Gastroesophageal sphincter (tissue), 3 donors: ENCODE measurements at regions not wholly inside any gene's neighbourhood (a gene's known extent, or its start where the extent isn't known, plus 50 kb on each side); places are given as distances from the start of the nearest gene placed in this dataset.

ENCODE experiments used
- CTCF ChIP-seq, 4 experiments: fragments of 200-600 bp in 2 of 4; fragments of 450-650 bp in 2 of 4; sonication (generic) in 1 of 4; IDR thresholded peaks; one replicate each; pipeline ENCODE4 v1.5.1; 2017 to 2019; ENCODE audit warnings: antibody characterized with exemption in 4 of 4, mild to moderate bottlenecking in 2 of 4, moderate library complexity in 2 of 4
- EP300 ChIP-seq: sonication (generic); formaldehyde crosslinking; IDR thresholded peaks from one replicate; pipeline ENCODE4 v1.6.1; 2017; ENCODE audit warnings: antibody characterized with exemption, mild to moderate bottlenecking
- POLR2A ChIP-seq, 2 donors: fragments of 450-650 bp; IDR thresholded peaks; one replicate each; pipeline ENCODE4 v1.6.1; 2017; ENCODE audit warnings: antibody characterized with exemption in 2 of 2, mild to moderate bottlenecking in 2 of 2, moderate library complexity in 1 of 2
- POLR2AphosphoS5 ChIP-seq: sonication (generic); formaldehyde crosslinking; IDR thresholded peaks from one replicate; pipeline ENCODE4 v1.6.1; 2017; ENCODE audit warnings: antibody characterized with exemption

DNA sequence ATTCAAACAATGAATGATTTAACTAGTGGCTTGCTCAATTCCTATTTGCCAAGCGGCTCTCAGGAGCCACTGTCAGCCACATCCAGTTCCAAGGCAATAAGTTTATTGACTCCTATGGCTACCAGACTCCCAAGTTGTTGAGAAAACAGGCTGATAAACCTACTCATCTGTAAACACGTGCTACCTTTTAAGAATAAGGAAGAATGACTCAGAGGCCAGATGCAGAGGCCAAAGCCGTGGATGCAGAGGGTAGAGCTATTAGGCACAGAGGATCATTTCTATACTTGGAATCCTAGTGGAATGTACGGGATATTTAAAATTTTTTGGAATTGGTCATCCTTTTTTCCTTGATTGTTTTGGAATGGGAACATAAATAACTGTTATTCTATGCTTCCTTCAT, 1921.1 kb downstream of the OLFM4 start:
- no peak for TF ChIP-seq CTCF (IDR thresholded peaks at IDR 0.05)
- no peak for TF ChIP-seq POLR2A (IDR thresholded peaks at IDR 0.05)
- no peak for TF ChIP-seq POLR2AphosphoS5
- TF ChIP-seq EP300: no peak
